Natural killer cell treated with Interleukin-12 subunit alpha and Interleukin-12 subunit beta and Interleukin-15 and Interleukin-18, amount 100 ng/mL, for 72 hours (primary cell): ENCODE measurements at regions not wholly inside any gene's neighbourhood (a gene's known extent, or its start where the extent isn't known, plus 50 kb on each side); places are given as distances from the start of the nearest gene placed in this dataset.

ENCODE experiments used
- ATAC-seq, 2 donors: fragments of 150-1000 bp; cut with Tn5 transposase in 1 of 2; sonication (Bioruptor Pico), chemical (Tn5 transposase) in 1 of 2; 2 replicates each; pipeline ENCODE4 v1.10.0; 2021
- DNase-seq: peaks from one replicate; pipeline ENCODE4 v3.0.0; 2022; ENCODE audit warnings: low spot score
- H3K27ac Mint-ChIP-seq, 2 donors: 1 replicate in 1 of 2; 2 replicates in 1 of 2; pipeline ENCODE4 v1.8.0; 2022; ENCODE audit warnings: mixed read lengths in 2 of 2, mild to moderate bottlenecking in 1 of 2, moderate library complexity in 1 of 2
- H3K27me3 Mint-ChIP-seq, 2 donors: 1 replicate in 1 of 2; 2 replicates in 1 of 2; pipeline ENCODE4 v1.8.0; 2022; ENCODE audit warnings: mixed read lengths in 2 of 2
- H3K36me3 Mint-ChIP-seq: one replicate; pipeline ENCODE4 v1.8.0; 2022; ENCODE audit warnings: mixed read lengths
- H3K4me1 Mint-ChIP-seq, 2 donors: 1 replicate in 1 of 2; 2 replicates in 1 of 2; pipeline ENCODE4 v1.8.0; 2022; ENCODE audit warnings: low read depth in 2 of 2, mixed read lengths in 2 of 2, mild to moderate bottlenecking in 1 of 2
- H3K4me3 Mint-ChIP-seq: one replicate; pipeline ENCODE4 v1.8.0; 2022; ENCODE audit warnings: mixed read lengths
- H3K9me3 Mint-ChIP-seq: 2 replicates; pipeline ENCODE4 v1.8.0; 2022; ENCODE audit warnings: mixed read lengths

- no peaks in the 10 kb centered on the region for H3K36me3 Mint-ChIP-seq
- H3K27me3 Mint-ChIP-seq: no peaks in the 10 kb centered on the region
- DNase-seq: no peak
- no peak overlapping the region for H3K4me3 Mint-ChIP-seq
- no peak overlapping the region for H3K27ac Mint-ChIP-seq
- no peaks in the 10 kb centered on the region for H3K4me1 Mint-ChIP-seq
- H3K9me3 Mint-ChIP-seq: no peaks in the 10 kb centered on the region
- ATAC-seq: no peak
Observed at GRCh38 chr5:2491846-2492245, 259.6 kb downstream of the IRX2 start.

GRCh38 chr5:2489306-2489705 lies 262.2 kb downstream of the IRX2 start:
- no peak for ATAC-seq

GRCh38 chr5:2488593-2488992 lies 262.9 kb downstream of the IRX2 start:
- Mint-ChIP-seq H3K9me3 (no peaks in the 10 kb centered on the region), H3K36me3 (no peaks in the 10 kb centered on the region), H3K27ac (no peak overlapping the region), H3K27me3 (no peaks in the 10 kb centered on the region), H3K4me1 (no peaks in the 10 kb centered on the region), H3K4me3 (no peak overlapping the region)
- ATAC-seq (no peak), DNase-seq (no peak)

More at GRCh38 chr5:2489306-2489705, 262.2 kb downstream of the IRX2 start:
- no peak overlapping the region for H3K4me3 Mint-ChIP-seq
- H3K27ac Mint-ChIP-seq: no peak overlapping the region
- no peaks in the 10 kb centered on the region for H3K4me1 Mint-ChIP-seq
- no peaks in the 10 kb centered on the region for H3K36me3 Mint-ChIP-seq
- no peaks in the 10 kb centered on the region for H3K9me3 Mint-ChIP-seq
- H3K27me3 Mint-ChIP-seq: no peaks in the 10 kb centered on the region
- DNase-seq: no peak

- H3K9me3 Mint-ChIP-seq: peaks cover 2% of the 10 kb centered on the region
- H3K27ac Mint-ChIP-seq: no peak overlapping the region
- DNase-seq (no peak), ATAC-seq (peak; percentile 32 to 52)
- peaks cover 4% of the 10 kb centered on the region for H3K36me3 Mint-ChIP-seq
- H3K27me3 Mint-ChIP-seq: no peaks in the 10 kb centered on the region
- no peak overlapping the region for H3K4me3 Mint-ChIP-seq
- no peaks in the 10 kb centered on the region for H3K4me1 Mint-ChIP-seq
Observed at GRCh38 chr5:2487152-2487763, 264.2 kb downstream of the IRX2 start.

- Mint-ChIP-seq H3K4me1 (no peaks in the 10 kb centered on the region), H3K4me3 (no peak overlapping the region), H3K27me3 (no peaks in the 10 kb centered on the region), H3K27ac (no peak overlapping the region), H3K9me3 (peaks cover 2% of the 10 kb centered on the region), H3K36me3 (peaks cover 13% of the 10 kb centered on the region)
- no peak for ATAC-seq
- no peak for DNase-seq
Observed at GRCh38 chr5:2486373-2486772, 265.1 kb downstream of the IRX2 start.

- Mint-ChIP-seq H3K9me3 (peaks cover 7% of the 10 kb centered on the region), H3K36me3 (peaks cover 18% of the 10 kb centered on the region), H3K4me1 (no peaks in the 10 kb centered on the region), H3K27me3 (no peaks in the 10 kb centered on the region), H3K4me3 (no peak overlapping the region), H3K27ac (no peak overlapping the region)
- ATAC-seq (no peak), DNase-seq (no peak)
Observed at GRCh38 chr5:2482778-2483177, 268.7 kb downstream of the IRX2 start.

- Mint-ChIP-seq H3K36me3 (peaks cover 18% of the 10 kb centered on the region), H3K4me3 (no peak overlapping the region), H3K9me3 (peaks cover 7% of the 10 kb centered on the region), H3K4me1 (no peaks in the 10 kb centered on the region), H3K27me3 (no peaks in the 10 kb centered on the region), H3K27ac (no peak overlapping the region)
- ATAC-seq (no peak), DNase-seq (no peak)
Observed at GRCh38 chr5:2480871-2481270, 270.6 kb downstream of the IRX2 start.

GRCh38 chr5:2475902-2476301 lies 275.6 kb downstream of the IRX2 start:
- Mint-ChIP-seq H3K9me3 (peaks cover 3% of the 10 kb centered on the region), H3K27me3 (no peaks in the 10 kb centered on the region), H3K4me1 (no peaks in the 10 kb centered on the region), H3K4me3 (no peak overlapping the region), H3K27ac (no peak overlapping the region), H3K36me3 (peaks cover 4% of the 10 kb centered on the region)
- ATAC-seq: no peak
- DNase-seq: no peak

- H3K4me1 Mint-ChIP-seq: no peaks in the 10 kb centered on the region
- DNase-seq: no peak
- no peaks in the 10 kb centered on the region for H3K36me3 Mint-ChIP-seq
- no peak overlapping the region for H3K4me3 Mint-ChIP-seq
- no peak for ATAC-seq
- no peaks in the 10 kb centered on the region for H3K9me3 Mint-ChIP-seq
- no peak overlapping the region for H3K27ac Mint-ChIP-seq
- no peaks in the 10 kb centered on the region for H3K27me3 Mint-ChIP-seq
Observed at GRCh38 chr5:2472670-2473069, 278.8 kb downstream of the IRX2 start.

GRCh38 chr5:2471152-2471879 lies 280.2 kb downstream of the IRX2 start:
- no peaks in the 10 kb centered on the region for H3K36me3 Mint-ChIP-seq
- H3K27me3 Mint-ChIP-seq: no peaks in the 10 kb centered on the region
- ATAC-seq (peak in 1 of 2 donors; percentile 17), DNase-seq (no peak)
- H3K4me1 Mint-ChIP-seq: no peaks in the 10 kb centered on the region
- H3K9me3 Mint-ChIP-seq: no peaks in the 10 kb centered on the region
- no peak overlapping the region for H3K27ac Mint-ChIP-seq
- H3K4me3 Mint-ChIP-seq: no peak overlapping the region

- H3K4me1 Mint-ChIP-seq: no peaks in the 10 kb centered on the region
- H3K27ac Mint-ChIP-seq: no peak overlapping the region
- no peaks in the 10 kb centered on the region for H3K36me3 Mint-ChIP-seq
- no peak overlapping the region for H3K4me3 Mint-ChIP-seq
- ATAC-seq: no peak
- no peaks in the 10 kb centered on the region for H3K27me3 Mint-ChIP-seq
- H3K9me3 Mint-ChIP-seq: no peaks in the 10 kb centered on the region
- no peak for DNase-seq
Observed at GRCh38 chr5:2466966-2467365, 284.5 kb downstream of the IRX2 start.

GRCh38 chr5:2465383-2465782 lies 286.1 kb downstream of the IRX2 start:
- H3K36me3 Mint-ChIP-seq: no peaks in the 10 kb centered on the region
- H3K27me3 Mint-ChIP-seq: no peaks in the 10 kb centered on the region
- no peak overlapping the region for H3K4me3 Mint-ChIP-seq
- DNase-seq (no peak), ATAC-seq (no peak)
- no peak overlapping the region for H3K27ac Mint-ChIP-seq
- no peaks in the 10 kb centered on the region for H3K9me3 Mint-ChIP-seq
- H3K4me1 Mint-ChIP-seq: no peaks in the 10 kb centered on the region

GRCh38 chr5:2464141-2464540 lies 287.3 kb downstream of the IRX2 start:
- DNase-seq: no peak
- Mint-ChIP-seq H3K9me3 (peaks cover 3% of the 10 kb centered on the region), H3K27ac (no peak overlapping the region), H3K4me3 (no peak overlapping the region), H3K4me1 (no peaks in the 10 kb centered on the region), H3K36me3 (no peaks in the 10 kb centered on the region), H3K27me3 (peaks cover 0 to 7% of the 10 kb centered on the region in 2 donors)
- ATAC-seq: peak in 1 of 2 donors; percentile 16

GRCh38 chr5:2461701-2462691 lies 289.5 kb downstream of the IRX2 start:
- Mint-ChIP-seq H3K36me3 (no peaks in the 10 kb centered on the region), H3K9me3 (peaks cover 3% of the 10 kb centered on the region), H3K27me3 (peaks cover 0 to 7% of the 10 kb centered on the region in 2 donors), H3K4me3 (no peak overlapping the region), H3K27ac (no peak overlapping the region), H3K4me1 (no peaks in the 10 kb centered on the region)
- DNase-seq (no peak), ATAC-seq (no peak)
